SIG-M5 treated with dmso at 0.1 percent for 504 hours (cell line): ENCODE measurements at regions not wholly inside any gene's neighbourhood (a gene's known extent, or its start where the extent isn't known, plus 50 kb on each side); places are given as distances from the start of the nearest gene placed in this dataset.

Source experiments
- DNase-seq: peaks from one replicate; lab custom pipeline; 2025; ENCODE audit not compliant: unreplicated experiment; lab: John Stamatoyannopoulos, UW

GRCh38 chr5:6176102-6176693, 202.1 kb downstream of the MED10 start:
- no peak for DNase-seq

DNA sequence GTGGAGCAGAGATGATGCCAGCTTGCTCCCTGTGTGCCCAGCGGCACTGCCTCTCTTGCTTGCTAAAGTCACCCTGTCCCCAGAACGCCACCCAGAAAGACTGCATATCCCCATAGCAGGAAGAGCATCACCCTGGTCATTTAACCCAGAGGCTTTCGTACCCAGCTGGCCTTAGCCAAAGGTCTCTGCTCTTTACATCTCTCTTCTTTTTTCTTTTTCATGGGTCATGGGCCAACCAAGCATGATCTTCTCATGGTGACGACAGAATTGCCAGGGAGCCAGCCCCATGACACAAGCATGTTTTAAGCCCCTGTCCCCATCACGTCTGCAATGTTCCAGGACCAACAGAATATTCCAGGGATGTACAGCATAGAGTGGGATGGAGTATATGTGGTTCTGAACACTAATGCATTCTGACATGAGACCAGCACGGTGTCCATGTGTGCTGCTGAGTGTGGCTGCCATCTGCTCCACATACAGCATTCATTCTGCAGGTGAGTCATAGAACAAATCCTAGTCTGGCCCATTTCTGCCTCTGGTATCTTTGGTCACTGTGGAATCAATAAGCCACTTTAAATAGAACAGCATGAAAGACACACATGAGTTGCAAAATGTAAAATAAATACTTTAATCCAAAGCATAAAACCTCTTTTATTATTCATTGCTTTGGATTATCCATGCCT, 203.0 kb downstream of the MED10 start:
- no peak for DNase-seq

DNA sequence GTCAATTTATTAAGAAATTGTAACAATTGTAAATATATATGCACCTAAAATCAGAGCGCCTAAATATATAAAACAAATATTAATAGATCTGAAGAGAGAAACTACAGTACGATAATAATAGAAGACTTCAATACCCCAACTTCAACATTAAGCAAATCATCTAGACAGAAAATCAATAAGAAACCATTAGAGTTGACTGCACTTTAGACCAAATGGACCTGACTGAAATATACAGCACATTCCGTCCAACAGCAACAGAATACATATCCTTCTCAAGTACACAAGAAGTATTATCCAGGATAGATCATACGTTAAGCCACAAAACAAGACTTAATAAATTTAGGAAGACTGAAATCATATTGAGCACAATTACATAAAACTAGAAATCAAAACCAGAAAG, 208.7 kb downstream of the MED10 start:
- DNase-seq, result no peak

DNA sequence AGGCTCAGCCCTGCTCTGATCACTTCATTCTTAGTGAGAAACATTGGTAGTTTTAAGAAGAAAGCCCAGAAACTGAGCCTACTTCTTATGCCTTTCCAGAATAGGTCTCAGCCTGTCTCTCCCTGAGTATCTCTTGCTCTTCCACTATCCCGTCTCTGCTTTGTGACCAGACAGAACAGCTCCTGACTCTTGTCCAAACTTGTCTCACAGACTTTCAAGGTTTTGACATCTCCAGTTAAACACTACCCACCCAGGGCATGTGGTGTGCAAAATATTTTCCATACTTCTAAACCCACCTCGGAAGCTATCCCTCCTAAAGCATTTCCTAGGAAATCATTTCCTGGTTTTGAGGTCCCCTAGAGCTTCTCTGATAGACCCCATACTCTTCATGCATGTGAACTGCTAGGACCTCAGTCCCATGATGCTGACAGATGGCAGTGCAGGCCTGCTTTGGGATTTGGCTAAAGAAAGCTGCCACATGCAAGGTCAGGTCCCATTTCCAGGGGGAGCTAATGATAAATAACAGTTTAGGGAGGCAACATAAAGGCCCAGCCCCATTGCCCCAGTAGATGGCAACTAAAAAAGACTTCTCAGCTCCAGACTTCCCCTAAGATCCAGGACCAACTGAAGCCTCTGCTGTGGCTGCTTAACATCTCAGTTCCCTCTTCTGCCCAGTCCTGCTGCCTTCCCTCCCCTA, 211.5 kb downstream of the MED10 start:
- no peak for DNase-seq

GRCh38 chr5:6163913-6164312, 214.4 kb downstream of the MED10 start:
- DNase-seq, result no peak

GRCh38 chr5:6162175-6162574, 216.2 kb downstream of the MED10 start:
- no peak for DNase-seq

DNA sequence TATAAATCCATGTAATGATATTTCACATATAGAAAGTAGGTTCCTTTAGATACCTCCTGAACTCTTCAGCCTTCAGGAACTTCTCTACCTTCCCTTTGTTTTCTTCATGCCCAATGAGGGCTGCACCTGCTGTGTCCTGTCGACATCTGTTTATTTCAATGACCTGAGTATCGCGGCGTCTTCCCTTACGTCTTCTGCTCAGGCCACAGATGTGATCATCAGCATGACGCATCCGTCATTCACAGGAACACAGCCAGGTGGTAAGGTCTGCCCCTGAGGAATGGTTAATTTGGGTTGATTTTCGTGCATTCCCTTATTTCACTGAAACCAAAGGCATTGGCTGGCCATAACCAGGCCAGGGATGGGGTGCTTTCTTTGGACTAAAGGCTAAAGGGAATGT, 217.1 kb downstream of the MED10 start:
- no peak for DNase-seq

GRCh38 chr5:6159832-6160430, 218.4 kb downstream of the MED10 start:
- no peak for DNase-seq

- DNase-seq, result no peak
Observed at GRCh38 chr5:6158974-6159831, 219.1 kb downstream of the MED10 start.

DNA sequence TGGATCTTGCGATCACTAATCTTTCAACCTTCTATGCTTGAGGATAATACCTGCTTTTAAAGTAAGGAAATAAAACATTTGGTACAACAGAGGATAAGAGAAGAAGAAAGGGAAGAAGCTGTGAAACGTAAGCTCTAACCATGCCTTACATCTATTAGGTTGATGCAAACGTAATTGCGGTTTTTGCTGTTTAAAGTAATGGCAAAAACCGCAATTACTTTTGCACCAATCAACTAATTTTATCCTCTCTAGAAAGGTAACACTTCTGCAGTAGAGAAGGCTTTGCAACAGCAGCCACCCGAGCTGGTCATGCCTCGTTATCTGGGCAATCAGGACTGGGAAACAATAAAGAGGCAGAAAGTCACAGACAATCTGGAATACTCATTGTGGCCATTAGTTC, 224.1 kb downstream of the MED10 start:
- DNase-seq, result no peak

DNA sequence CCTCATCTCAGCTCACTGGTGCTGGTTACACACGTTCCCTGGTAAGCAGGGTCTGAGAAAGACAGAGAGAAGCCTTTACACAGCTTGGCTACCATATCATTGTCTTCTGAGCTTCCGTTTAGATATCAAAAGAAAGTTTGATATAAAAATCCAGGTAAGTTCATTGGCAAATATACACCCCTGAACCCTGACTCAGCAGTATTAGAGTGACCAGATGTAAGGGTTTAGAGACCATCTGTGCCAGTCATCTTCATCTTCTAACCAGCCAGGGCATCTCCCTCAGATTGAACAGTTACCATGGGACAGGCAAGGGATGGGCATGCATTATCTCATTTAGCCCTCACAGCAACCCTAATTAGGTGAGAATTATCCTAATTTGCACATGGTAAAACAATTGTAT, 232.1 kb downstream of the MED10 start:
- no peak for DNase-seq

- no peak for DNase-seq
Observed at GRCh38 chr5:6145616-6146237, 232.6 kb downstream of the MED10 start.

DNA sequence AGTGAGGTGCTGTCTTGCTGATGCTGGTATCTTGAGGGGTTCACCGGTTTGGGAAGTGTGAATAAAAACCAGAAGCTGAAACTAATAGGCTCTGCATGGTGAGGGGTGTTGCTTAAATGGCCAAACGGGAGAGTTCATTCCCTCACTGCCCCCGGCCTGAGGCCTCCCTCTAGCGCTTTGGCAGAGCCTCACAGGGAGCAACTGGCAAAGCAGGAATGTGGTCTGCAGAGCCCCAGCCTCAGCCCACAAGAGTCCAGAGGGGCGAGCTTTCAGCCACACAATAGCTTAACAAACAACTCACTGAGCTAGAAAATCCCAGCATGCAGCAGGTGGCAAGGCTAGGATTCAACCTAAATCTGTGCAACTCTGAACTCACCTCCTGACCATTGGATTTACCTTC, 234.8 kb downstream of the MED10 start:
- no peak for DNase-seq

- no peak for DNase-seq
Observed at GRCh38 chr5:6142353-6142752, 236.0 kb downstream of the MED10 start.

DNA sequence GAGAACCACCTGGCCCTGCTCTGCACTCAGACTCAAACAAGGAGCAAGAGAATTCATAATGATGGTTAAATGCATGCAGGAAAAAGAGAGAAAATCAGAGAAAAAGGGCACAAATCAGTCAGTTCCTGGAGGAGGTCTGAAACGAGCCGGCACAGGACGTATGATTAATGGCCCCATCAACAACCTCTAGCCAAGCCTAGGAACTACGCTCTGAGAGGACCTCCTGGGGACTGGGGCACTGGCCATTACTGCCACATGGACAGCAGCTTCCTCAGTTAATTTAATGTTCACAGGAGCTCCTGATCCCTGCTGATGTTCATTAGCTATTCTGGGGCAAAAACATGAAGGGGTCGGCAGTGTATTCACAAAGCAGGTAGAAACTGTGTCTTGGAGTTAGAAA, 238.1 kb downstream of the MED10 start:
- no peak for DNase-seq

- DNase-seq, result no peak
Observed at GRCh38 chr5:6135977-6136376, 242.4 kb downstream of the MED10 start.

- DNase-seq, result no peak
Observed at GRCh38 chr5:6134281-6134680, 244.1 kb downstream of the MED10 start.

GRCh38 chr5:6125781-6126180, 252.6 kb downstream of the MED10 start:
- DNase-seq, result no peak

DNA sequence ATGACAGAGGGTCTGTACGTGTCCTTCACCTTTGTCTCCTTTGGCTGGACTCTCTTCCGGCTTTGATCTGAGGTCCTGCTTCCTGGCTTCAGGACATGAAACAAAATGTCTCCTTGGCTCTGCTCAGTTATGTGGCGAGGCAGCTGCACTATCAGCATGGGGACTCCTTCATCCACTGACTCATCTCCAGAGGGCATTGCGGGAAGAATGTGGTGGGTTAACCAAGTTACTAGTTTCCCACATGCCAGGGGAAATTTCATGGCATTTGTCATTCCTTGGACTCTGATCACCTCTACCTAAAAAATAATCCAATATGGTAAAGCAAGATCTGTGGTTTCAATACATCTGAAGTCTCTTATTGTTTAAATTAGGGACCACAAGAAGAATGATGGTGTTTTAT, 259.7 kb downstream of the MED10 start:
- DNase-seq, result no peak

DNA sequence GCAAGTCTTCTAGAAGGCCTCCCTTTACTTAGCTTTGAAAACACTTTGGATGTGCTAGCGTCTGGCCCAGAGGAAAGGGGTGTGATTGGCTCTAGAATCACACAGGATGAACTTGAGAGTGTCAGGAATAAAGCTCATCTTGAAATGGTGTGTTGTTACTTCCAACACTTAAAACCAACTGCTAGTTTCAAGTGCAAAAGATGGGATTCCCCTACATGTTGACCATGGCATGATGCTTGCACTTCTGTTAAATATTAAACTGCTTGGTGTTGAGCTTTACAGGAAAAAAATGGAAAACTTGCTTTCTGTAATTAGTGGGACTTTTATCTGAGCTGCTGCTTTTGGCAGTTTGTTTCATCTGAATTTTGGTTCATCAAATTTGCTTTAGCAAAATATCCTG, 261.1 kb downstream of the MED10 start:
- no peak for DNase-seq

- DNase-seq, result no peak
Observed at GRCh38 chr5:6115852-6116251, 262.5 kb downstream of the MED10 start.
